Mammary epithelial cell (primary cell): ENCODE measurements at regions not wholly inside any gene's neighbourhood (a gene's known extent, or its start where the extent isn't known, plus 50 kb on each side); places are given as distances from the start of the nearest gene placed in this dataset.

ENCODE experiments used
- EZH2 ChIP-seq: IDR thresholded peaks from 2 replicates; pipeline ENCODE4 v1.6.1; 2012; ENCODE audit warnings: low read length, inconsistent platforms, borderline replicate concordance
- TF ChIP-seq, protein P1 (sequence below), 2 donors: IDR thresholded peaks in 1 of 2; conservative IDR thresholded peaks in 1 of 2; 2 replicates each; pipeline ENCODE4 v1.5.1; 2011 to 2012; ENCODE audit warnings: inconsistent platforms in 2 of 2, low read length in 2 of 2, mild to moderate bottlenecking in 2 of 2, control low read depth in 1 of 2, low read depth in 1 of 2; ENCODE audit not compliant: insufficient read depth in 1 of 2; ENCODE audit errors: extremely low read depth in 1 of 2

DNA sequence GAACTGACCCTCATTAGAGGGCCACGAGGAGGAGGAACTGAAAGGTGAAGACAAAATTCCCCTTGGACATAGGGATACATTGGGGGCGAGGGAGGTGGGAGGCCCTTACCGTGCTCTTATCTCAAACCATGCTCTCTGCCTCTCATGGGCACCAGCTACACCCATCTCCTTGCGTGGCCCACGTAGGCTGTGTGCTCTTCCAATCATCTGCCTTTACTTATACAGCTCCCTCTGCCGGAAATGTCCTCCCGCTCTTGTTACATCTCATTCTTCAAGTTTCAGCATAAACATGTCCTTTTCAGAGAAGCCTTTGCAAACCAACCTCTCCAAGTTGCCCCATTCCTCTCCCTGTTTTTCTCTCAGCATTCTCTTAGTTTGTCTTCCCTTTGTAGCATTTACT lies 307.8 kb upstream of the PROK2 start:
- TF ChIP-seq, protein P1, sequence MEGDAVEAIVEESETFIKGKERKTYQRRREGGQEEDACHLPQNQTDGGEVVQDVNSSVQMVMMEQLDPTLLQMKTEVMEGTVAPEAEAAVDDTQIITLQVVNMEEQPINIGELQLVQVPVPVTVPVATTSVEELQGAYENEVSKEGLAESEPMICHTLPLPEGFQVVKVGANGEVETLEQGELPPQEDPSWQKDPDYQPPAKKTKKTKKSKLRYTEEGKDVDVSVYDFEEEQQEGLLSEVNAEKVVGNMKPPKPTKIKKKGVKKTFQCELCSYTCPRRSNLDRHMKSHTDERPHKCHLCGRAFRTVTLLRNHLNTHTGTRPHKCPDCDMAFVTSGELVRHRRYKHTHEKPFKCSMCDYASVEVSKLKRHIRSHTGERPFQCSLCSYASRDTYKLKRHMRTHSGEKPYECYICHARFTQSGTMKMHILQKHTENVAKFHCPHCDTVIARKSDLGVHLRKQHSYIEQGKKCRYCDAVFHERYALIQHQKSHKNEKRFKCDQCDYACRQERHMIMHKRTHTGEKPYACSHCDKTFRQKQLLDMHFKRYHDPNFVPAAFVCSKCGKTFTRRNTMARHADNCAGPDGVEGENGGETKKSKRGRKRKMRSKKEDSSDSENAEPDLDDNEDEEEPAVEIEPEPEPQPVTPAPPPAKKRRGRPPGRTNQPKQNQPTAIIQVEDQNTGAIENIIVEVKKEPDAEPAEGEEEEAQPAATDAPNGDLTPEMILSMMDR (conservative IDR thresholded peaks at IDR 0.05 in 1 of 2, IDR thresholded peaks at IDR 0.05 in 1 of 2; ENCODE audit: extremely low read depth in 1 of 2, insufficient read depth in 1 of 2, low read depth in 1 of 2, low read length in 2 of 2) = no peak
- TF ChIP-seq EZH2 = no peak
